ENCODE measurements at regions not wholly inside any gene's neighbourhood (a gene's known extent, or its start where the extent isn't known, plus 50 kb on each side); places are given as distances from the start of the nearest gene placed in this dataset.

- no peaks in the 10 kb centered on the region for H3K36me3 ChIP-seq
- 83 to 97% (median 90%) methylated on average over 2 of the region's 2 CpGs for WGBS, 5 donors
- no peak for DNase-seq
- no peak overlapping the region for H3K4me3 ChIP-seq
- no peak overlapping the region for H3K27ac ChIP-seq
- H3K4me1 ChIP-seq = no peaks in the 10 kb centered on the region
- H3K9me3 ChIP-seq = peaks cover 0 to 20% (median 7%) of the 10 kb centered on the region in 8 donors
- no peak for TF ChIP-seq POLR2AphosphoS5 (IDR thresholded peaks at IDR 0.05)
- no peak for TF ChIP-seq CTCF (IDR thresholded peaks at IDR 0.05 in 8 of 11, conservative IDR thresholded peaks at IDR 0.05 in 3 of 11)
- no peak for TF ChIP-seq POLR2A (IDR thresholded peaks at IDR 0.05)
- intact Hi-C loops (cut with DNase I; ENCODE audit: low total_unique reads) = no loop called here
- no peaks in the 10 kb centered on the region for H3K27me3 ChIP-seq (replicated peaks in 1 of 7)
These were observed 650.7 kb downstream of the C12orf50 start for GRCh38 chr12:87378526-87378925.

- H3K27ac ChIP-seq = no peak overlapping the region
- no peaks in the 10 kb centered on the region for H3K4me1 ChIP-seq
- no peaks in the 10 kb centered on the region for H3K27me3 ChIP-seq (replicated peaks in 1 of 7)
- no peak for DNase-seq
- peaks cover 0 to 20% (median 7%) of the 10 kb centered on the region in 8 donors for H3K9me3 ChIP-seq
- no peak overlapping the region for H3K4me3 ChIP-seq
- TF ChIP-seq POLR2A (IDR thresholded peaks at IDR 0.05) = no peak
- TF ChIP-seq CTCF (IDR thresholded peaks at IDR 0.05 in 8 of 11, conservative IDR thresholded peaks at IDR 0.05 in 3 of 11) = no peak
- TF ChIP-seq POLR2AphosphoS5 (IDR thresholded peaks at IDR 0.05) = no peak
- WGBS, 5 donors = 56 to 73% (median 63%) methylated on average over 2 of the region's 2 CpGs
- no peaks in the 10 kb centered on the region for H3K36me3 ChIP-seq
- intact Hi-C loops (cut with DNase I; ENCODE audit: low total_unique reads) = no loop called here
These were observed 652.5 kb downstream of the C12orf50 start for GRCh38 chr12:87376722-87377121.

GRCh38 chr12:87369161-87369560 lies 660.0 kb downstream of the C12orf50 start:
- intact Hi-C loops (cut with DNase I; ENCODE audit: low total_unique reads) = no loop called here
- H3K4me1 ChIP-seq = no peaks in the 10 kb centered on the region
- no peak overlapping the region for H3K4me3 ChIP-seq
- 34 to 51% (median 45%) methylated on average over 2 of the region's 2 CpGs for WGBS, 5 donors
- peaks cover 0 to 4% (median 0%) of the 10 kb centered on the region in 8 donors for H3K9me3 ChIP-seq
- TF ChIP-seq POLR2AphosphoS5 (IDR thresholded peaks at IDR 0.05) (no peak), CTCF (IDR thresholded peaks at IDR 0.05 in 8 of 11, conservative IDR thresholded peaks at IDR 0.05 in 3 of 11) (no peak), POLR2A (IDR thresholded peaks at IDR 0.05) (no peak)
- no peaks in the 10 kb centered on the region for H3K36me3 ChIP-seq
- no peak overlapping the region for H3K27ac ChIP-seq
- no peak for DNase-seq
- no peaks in the 10 kb centered on the region for H3K27me3 ChIP-seq (replicated peaks in 1 of 7)

GRCh38 chr12:87368259-87368658 lies 660.9 kb downstream of the C12orf50 start:
- no peak for TF ChIP-seq POLR2AphosphoS5 (IDR thresholded peaks at IDR 0.05)
- no peak for TF ChIP-seq CTCF (IDR thresholded peaks at IDR 0.05 in 8 of 11, conservative IDR thresholded peaks at IDR 0.05 in 3 of 11)
- TF ChIP-seq POLR2A (IDR thresholded peaks at IDR 0.05) = no peak
- intact Hi-C loops (cut with DNase I; ENCODE audit: low total_unique reads) = no loop called here
- 60 to 91% (median 83%) methylated on average over 1 of the region's 1 CpG for WGBS, 5 donors
- no peak overlapping the region for H3K27ac ChIP-seq
- H3K36me3 ChIP-seq = no peaks in the 10 kb centered on the region
- no peak overlapping the region for H3K4me3 ChIP-seq
- H3K27me3 ChIP-seq (replicated peaks in 1 of 7) = no peaks in the 10 kb centered on the region
- H3K4me1 ChIP-seq = no peaks in the 10 kb centered on the region
- no peak for DNase-seq
- peaks cover 0 to 7% (median 0%) of the 10 kb centered on the region in 8 donors for H3K9me3 ChIP-seq
